SKM-1 (cell line): ENCODE measurements at regions not wholly inside any gene's neighbourhood (a gene's known extent, or its start where the extent isn't known, plus 50 kb on each side); places are given as distances from the start of the nearest gene placed in this dataset.
"Not testable (repeated sequence)": the region's sequence is repeated elsewhere in the genome, so short reads cannot be mapped to it uniquely, and the experiment has no call there.

Source experiments
- DNase-seq: peaks from one replicate; lab custom pipeline; 2025; ENCODE audit not compliant: unreplicated experiment; lab: John Stamatoyannopoulos, UW

DNA sequence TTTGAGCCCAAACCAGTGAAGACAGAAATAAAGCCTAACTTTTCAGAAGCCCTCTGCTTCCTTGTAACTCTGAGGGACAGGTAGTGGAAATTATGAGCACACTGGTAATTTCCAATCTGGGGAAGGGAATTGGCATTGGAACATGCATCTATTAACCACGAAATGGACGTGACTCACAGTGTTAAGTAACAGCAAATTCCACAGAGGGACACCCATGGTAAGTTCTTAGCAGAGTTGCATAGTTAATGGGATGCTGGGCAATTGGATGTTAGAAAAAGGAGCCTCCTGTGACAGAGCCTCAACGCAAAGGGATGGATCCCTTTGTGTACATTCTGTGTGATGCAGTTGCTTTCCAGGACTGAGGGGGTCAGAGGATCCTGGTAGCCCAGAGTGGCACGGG, 168.6 kb downstream of the SEMA6D start:
- no peak for DNase-seq

DNA sequence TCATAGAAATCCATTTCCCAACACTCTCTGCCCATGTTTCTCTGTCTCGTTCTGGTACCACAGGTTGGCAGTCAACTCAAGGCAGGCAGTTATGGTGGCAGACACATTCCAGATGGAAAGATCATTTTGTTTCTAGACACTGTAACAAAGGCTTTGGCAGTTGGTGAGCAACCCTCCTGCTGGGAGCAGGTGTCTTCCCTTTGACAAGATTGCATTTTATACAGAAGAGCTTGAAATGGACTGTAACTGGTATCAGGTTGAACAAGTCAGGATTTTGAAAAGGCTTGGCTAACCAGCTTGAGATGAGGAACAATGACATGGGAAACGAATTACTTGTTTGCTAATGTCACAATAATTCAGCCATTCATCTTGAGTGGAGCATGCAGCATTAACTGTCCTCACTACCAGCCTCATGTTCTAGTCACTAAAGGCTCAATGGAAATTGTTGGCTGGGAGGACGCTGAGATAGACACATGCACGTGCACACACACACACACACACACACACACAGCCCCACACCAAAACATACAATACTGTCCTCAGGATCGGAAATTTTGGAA, 170.0 kb downstream of the SEMA6D start:
- DNase-seq: no peak

DNA sequence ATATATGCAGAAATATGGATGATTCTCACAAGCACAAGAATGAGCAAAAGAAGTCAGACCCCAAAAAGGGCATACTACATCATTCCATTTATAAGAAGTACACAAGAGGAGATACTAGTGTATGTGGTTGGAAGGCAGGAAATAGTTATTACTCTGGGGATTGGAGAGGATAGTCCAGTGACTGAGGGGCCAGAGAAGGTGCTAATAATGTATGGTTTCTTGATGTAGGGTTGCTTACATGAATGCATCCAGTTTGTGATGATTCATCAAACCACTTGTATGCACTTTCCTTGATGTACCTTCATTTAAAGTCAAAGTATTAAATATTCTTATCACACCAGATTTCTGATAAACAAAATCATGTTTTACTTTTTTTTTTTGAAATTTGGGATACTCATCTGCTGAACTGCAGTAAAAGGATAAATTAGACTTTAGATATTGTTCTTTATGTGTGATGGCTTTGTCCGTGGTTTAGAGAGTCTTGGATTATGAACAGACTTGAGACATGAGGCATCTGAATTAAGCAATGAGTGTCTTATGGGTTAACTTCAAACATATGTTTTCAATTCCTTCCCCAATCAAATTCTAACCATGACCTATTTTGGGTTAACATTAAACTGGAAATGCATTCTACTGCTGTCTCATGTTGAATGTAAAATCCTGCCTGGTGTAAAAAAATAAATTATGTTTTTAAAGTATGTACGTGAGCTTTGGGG, 171.2 kb downstream of the SEMA6D start:
- no peak for DNase-seq

DNA sequence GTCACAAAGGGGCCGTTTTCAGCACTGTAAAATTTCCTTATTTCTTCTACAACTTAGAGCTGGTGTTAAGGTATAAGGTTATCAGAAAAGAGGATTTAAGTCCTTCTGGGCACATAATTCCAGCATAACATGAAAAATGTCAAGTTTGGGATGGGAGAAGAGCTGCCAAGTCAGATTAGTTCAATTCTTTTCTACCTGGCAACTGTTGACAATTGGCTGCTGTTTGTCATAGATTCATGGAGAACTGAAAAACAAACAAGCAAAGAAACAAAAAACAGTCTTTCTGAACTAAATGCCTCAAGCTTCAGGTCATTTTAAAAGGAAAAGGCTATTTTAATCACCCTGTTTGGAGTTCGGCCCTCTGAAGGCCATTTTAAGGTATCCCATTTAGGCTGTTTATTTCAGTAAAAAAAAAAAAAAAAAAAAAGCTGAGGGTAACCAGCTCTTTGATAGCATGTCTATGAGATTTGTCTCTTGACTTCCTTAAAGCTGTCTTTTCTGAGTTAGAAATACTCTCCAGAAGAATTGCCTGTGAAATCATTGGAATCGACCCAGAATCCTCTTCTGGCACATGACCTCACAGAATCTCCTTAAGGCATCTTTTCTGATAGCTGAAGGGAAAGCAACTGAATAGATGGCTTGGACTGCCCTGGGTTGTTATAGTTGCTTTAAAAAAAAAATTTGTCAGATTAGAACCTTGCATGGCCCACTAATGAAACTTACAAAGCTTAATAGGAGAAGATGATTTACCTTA, 173.3 kb downstream of the SEMA6D start:
- no peak for DNase-seq

DNA sequence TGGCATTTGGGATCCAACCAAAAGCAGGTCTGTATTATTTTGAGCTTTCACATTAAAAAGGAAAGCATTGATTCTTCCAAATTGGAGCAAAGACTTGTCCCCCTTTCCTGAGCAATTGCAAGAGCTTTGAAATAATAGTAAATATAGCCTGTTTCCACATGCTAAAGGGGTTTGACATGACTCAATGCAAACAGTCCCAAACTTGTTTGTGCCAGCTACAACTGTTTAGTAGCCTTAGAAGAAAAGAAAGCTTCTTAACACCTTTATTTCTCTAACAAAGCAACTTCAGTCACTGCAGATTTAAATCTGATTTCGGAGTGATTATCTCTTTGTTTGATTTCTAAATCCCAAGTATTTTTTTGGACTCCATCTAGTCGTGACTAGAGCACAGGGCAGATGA, 180.2 kb downstream of the SEMA6D start:
- DNase-seq: no peak

DNA sequence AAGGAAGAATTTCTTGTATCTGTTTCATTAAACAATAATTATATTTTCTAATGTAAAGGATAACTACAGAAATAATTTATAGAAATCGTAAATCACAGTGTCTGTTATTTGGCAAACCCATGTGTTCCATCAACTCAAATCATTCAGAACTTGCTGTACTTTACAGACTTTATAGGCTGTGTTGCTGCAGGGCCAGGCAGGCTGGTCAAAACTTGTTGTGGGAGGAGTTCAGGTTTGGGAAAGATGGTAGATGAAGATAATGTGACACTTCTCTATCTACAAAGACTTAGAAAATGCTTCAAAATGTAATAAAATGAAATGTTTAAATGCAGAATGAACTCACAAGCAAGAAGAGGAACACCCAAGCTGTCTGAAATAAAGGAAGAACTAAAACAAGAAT, 183.4 kb downstream of the SEMA6D start:
- DNase-seq: no peak

DNA sequence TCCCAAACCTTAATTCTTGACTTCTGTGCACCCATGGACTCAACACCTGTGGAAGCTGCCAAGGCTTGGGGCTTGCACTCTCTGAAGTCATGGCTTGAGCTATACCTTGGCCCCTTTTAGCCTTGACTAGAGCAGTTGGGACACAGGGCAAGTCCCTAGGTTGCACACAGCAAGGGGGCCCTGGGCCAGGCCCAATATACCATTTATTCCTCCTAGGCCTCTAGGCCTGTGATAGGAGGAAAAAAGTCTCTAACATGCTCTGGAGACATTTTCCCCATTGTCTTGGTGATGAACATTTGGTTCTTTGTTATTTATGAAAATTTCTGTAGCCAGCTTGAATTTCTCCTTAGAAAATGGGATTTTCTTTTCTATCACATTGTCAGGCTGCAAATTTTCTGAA, 186.1 kb downstream of the SEMA6D start:
- no peak for DNase-seq

DNA sequence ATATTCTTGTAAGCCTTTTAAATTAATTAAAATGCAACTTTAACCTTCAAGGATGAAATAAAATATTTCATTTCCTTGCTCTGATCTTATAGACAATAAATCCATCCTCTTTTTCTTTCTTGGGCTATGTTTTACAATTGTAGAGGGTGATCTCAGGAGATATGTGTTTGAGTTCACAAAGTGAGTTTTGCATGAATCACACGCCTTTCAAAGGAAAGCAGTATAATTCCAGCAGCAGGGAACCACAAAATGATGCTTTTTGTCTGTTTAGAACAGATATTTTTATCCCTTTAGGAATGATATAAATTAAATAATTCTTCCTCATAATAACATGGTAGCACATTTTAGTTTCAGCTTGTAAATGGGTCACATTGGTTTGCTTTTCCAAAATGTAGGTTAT, 191.2 kb downstream of the SEMA6D start:
- no peak for DNase-seq

DNA sequence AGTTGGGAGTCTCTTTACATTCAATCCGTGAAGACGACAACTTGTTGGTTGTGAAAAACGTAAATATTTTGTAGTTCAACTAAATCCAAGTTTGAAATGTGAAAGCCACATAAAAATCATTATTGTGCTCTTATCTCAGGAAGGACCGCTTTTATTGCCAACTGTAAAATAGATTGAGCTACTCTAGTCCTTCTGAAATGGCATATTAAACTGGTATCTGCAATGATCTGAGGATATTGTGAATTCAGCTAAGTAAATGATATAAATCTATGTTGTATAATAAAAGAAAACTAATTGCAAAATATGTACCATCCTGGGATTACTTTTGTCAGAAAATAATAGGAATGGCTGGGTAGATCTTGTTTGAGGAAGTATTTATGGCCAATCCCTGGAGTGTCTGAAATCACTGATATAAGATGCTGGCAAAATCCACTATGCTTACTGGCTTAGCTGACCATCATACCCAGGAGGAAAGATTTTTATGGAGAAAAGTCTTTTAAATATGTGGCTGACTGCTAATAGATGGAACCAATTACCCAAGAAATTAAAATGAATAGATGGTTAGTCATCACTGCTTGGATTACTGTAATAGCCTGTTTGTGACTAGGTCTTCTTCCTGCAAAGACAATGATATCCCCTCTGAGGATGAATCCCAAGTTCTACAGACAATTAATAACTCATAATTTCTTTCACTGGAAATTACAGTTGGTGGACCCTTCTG, 191.8 kb downstream of the SEMA6D start:
- no peak for DNase-seq

DNA sequence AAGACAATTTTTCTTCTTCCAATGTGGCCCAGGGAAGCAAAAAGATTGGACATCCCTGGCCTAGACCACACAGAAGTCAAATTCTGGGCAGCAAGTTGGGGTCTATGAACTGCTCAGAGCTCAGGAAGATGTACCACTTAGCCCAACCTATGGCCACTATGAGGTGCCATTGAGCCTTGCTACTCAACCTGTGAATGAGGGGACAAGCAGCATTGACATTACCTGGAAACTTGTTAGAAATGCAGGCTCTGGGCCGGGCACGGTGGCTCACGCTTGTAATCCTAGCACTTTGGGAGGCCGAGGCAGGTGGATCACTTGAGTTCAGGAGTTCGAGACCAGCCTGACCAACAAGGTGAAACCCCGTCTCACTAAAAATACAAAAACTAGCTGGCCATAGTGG, 195.6 kb downstream of the SEMA6D start:
- DNase-seq: not testable (repeated sequence)

DNA sequence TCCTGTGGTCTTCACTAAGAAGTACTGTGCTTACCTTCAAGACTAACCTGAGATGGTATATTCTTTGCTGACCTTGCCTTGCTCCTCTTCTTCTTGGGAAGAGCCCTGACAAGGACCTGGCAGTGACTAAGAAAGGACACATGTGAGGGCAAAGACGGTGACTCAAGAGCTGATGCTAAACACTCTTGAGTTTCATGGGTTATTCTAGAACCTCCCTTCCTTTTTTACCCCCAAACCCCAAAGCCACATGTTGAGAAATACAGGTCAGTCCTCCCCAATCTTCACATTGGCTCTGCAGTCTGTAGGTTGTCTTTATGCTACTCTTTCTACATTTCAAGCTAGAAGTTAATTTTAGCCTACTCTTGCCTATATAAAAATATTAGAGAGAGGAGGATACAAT, 200.6 kb downstream of the SEMA6D start:
- DNase-seq: no peak

DNA sequence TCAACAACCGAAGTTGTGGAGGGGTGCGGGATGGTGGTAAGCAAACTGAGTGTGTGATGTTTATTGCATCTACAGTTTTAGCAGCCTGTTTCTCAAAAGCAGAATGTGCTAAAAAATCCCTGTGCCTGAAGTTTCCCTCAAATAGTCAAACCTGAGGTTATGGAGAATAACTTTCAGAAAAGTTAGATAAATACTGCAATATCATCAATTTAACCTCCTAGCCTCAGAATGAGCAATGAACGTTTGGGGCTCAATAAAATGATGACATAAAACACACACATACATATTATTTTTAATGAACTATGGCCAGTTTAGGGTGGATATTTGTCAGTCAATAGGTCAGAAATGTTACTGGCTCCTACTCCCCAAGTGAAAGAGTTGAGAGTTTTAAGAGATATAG, 201.6 kb downstream of the SEMA6D start:
- no peak for DNase-seq

DNA sequence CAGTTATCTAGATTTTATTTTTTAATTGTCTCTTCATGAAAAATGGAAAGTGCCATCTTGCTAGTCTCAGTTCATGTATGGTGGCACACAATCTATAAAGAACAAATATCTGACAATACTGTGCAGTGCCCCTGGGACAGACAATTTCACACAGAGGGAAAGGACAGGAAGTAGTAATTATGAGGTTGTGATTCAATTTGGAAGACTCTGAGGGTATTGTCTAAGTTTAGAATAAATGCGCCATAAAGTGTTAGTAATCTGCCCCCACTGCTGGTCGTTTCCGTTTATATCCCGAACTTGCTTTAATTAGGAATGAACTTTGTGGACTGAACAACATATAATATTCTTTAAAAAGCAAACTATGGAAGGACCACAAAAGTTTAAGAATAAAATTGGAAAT, 196.4 kb upstream of the SLC24A5 start:
- no peak for DNase-seq

DNA sequence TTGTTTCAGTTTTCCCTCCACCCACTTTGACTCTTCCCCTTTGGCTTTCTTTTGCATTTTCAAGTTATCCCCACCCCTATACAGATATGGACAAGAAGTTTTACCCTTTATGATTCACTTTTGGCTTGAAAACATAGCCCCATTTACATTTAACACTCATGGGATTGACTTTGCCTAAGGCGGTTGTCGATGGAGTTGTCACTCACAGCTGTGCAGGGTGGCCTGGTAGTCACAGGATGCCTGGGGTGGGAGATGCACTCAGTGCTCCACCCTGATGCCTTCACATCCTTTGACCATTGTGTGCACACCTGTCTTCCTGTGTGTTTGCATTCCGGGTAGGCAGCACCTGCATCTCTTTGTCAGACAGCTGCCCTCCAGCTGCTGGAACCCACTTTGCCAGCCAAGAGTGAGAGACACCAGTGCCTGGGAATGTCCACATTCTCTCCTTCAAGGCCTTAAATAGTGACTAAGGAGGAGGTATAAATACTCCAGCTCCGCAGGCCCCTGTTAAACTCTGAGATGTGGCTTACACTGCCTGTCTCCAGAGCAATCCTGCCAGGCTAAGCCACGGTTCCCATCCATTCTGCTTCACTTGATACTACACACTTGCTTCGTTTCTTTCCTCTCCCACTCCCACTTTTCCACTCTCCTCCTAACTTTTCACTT, 191.5 kb upstream of the SLC24A5 start:
- no peak for DNase-seq

DNA sequence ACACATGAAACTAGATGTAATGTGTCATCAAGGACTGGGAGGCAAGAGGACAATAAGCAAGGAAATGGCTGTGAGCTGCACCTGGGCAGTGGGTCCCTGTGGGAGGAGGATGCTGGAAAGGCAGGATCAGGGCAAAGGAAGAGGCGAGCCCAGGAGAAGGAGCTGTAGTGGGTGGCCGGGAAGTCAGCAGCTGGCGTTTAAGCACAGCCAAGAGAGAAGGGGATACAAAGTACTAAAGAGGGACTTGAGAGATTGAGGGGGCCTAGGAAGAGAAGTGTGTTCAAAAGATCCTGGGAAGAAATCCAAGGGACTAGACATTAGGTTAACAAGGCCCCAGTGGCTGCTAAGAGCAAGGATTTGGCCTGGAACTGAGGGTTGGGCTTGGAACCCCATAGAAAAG, 188.5 kb upstream of the SLC24A5 start:
- DNase-seq: no peak

DNA sequence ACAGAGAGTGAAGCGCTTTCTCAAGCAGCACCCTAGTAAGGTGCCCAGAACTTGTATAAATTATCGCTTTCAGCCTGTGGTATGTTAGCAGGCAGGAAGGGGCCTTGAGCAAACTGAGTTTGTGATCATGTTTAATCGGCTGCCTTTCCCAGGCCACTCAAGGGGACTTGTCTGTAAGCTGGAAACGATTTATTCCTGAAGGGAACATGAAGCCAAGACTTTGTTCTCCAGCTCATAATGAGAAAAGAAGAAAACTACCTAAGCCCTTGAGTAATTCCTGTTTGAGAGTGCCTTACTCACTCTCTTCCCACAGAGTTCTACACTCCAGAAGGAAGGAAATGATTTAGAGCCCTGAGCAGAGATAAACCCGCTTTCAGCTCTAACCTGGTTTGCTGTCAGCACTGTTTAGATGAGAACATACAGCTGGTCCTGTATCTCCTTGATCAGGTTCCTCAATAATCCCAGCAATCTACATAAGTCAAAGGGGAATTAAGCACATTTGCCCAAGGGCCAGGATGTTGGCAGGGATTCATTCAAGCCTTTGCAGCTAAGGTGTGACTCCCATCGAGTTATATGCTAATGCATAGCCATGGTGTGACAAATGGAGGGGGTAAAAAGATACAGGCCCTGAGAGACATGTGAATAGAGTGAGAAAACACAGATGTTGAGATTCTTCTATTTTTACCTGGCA, 187.7 kb upstream of the SLC24A5 start:
- no peak for DNase-seq

DNA sequence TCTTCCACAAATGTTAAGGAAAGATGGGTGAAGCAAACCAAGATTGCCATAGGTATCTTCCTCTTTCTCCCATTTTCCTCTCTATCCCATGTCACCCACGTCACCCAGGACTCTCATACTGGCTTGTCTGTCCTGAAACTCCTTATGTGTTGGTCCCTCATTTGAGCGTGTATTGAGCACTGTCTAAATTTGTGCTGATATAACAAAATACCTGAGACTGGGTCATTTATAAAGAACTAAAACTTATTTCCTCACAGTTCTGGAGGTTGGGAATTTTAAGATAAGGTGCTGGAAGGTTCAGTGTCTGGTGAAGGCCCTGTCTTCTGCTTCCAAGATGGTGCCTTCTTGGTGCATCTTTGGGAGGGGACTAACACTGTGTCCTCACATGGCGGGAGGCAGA, 186.9 kb upstream of the SLC24A5 start:
- no peak for DNase-seq

DNA sequence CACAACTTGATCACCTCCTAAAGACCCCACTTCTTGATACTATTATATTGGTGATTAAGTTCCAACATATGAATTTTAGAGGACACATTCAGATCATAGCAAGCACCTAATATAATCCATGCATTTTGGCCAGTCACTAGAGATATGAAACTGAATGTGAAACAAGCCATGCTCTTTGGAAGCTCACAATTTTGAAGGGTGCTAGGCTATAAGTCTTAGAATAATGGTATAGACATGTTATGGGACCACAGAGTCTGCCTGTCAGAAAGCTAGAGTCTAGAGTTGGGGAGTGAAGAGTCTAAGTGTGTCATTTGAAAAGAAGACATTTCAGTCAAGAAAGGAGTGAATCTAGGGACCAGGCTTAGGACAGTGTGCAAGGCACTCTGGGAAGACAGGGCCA, 186.4 kb upstream of the SLC24A5 start:
- DNase-seq: no peak

DNA sequence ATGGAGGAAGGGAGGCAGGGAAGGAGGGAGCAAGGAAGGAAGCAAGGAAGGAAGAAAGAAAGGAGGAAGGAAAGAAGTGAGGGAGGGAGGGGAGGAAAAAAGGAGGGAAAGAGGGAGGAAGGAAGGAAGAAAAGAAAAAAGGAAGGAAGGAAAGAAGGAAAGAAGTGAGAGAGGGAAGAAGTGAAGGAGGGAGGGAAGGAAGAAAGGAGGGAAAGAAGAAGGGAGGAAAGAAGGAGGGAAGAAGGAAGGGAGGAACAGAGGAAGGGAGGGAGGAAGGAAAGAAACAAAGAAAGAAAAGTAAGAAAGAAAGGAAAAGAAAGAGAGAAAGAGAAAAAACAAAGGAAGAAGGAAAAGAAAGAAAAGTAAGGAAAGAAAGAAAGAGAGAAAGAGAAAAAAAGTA, 183.0 kb upstream of the SLC24A5 start:
- DNase-seq: no peak

DNA sequence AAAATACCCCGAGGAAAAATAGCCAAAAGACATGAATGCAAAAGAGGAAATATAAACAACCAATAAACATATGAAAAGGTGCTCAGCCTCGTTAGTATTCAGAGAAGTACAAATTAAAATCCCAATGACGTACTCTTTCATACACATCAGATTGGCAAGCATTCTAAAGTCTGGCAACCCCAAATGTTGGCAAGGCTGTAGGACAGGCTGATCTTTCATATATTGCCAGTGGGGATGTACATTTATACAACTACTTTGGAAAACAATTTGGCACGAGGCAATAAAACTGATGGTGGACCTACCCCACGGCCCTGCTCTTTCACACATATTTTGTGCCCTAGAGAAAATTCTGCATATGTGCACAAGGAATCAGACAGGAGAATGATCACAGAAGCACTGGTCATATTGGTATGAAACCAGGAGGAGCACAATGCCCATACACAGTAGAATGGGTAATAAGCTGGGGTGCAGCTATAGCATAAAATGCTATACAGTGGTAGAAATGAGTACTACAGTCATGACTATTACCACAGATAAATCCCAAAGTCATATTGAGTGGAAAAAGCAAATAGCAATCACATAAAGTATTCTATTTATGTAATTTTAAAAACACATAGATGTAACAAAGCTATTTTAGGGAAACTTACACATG, 176.0 kb upstream of the SLC24A5 start:
- DNase-seq: no peak
